Spleen (tissue), 11 donors: ENCODE measurements at regions not wholly inside any gene's neighbourhood (a gene's known extent, or its start where the extent isn't known, plus 50 kb on each side); places are given as distances from the start of the nearest gene placed in this dataset.
"Not testable (repeated sequence)": the region's sequence is repeated elsewhere in the genome, so short reads cannot be mapped to it uniquely, and the experiment has no call there.

Experiments used
- DNase-seq: peaks from one replicate; pipeline ENCODE4 v3.0.0-alpha.2; 2020
- H3K27ac ChIP-seq, 8 donors: fragments of 200-600 bp; sonication (generic) in 7 of 8; 1 replicate in 4 of 8; 2 replicates in 4 of 8; pipeline versions ENCODE4 v1.5.0 to v1.8.0; 2016 to 2021; ENCODE audit warnings: inconsistent platforms in 4 of 8, mild to moderate bottlenecking in 4 of 8, moderate library complexity in 1 of 8
- H3K27me3 ChIP-seq, 7 donors: fragments of 200-600 bp; sonication (generic) in 6 of 7; replicated peaks in 1 of 7; 1 replicate in 4 of 7; 2 replicates in 3 of 7; pipeline versions ENCODE4 v1.5.0 to v1.8.0; 2016 to 2021; ENCODE audit warnings: inconsistent platforms in 3 of 7, mild to moderate bottlenecking in 1 of 7
- H3K36me3 ChIP-seq, 6 donors: fragments of 200-600 bp; sonication (generic) in 5 of 6; 1 replicate in 4 of 6; 2 replicates in 2 of 6; pipeline versions ENCODE4 v1.5.0 to v1.8.0; 2016 to 2021; ENCODE audit warnings: inconsistent platforms in 2 of 6
- H3K4me1 ChIP-seq, 6 donors: fragments of 200-600 bp; sonication (generic) in 5 of 6; 1 replicate in 3 of 6; 2 replicates in 3 of 6; pipeline versions ENCODE4 v1.5.0 to v1.8.0; 2016 to 2021; ENCODE audit warnings: inconsistent platforms in 3 of 6
- H3K4me3 ChIP-seq, 8 donors: fragments of 200-600 bp; sonication (generic) in 7 of 8; 1 replicate in 4 of 8; 2 replicates in 4 of 8; pipeline versions ENCODE4 v1.5.0 to v1.8.0; 2016 to 2021; ENCODE audit warnings: inconsistent platforms in 4 of 8, mild to moderate bottlenecking in 4 of 8, moderate library complexity in 2 of 8
- H3K9me3 ChIP-seq, 8 donors: fragments of 200-600 bp; sonication (generic) in 7 of 8; 1 replicate in 4 of 8; 2 replicates in 4 of 8; pipeline versions ENCODE4 v1.5.0 to v1.8.0; 2016 to 2021; ENCODE audit warnings: inconsistent platforms in 4 of 8
- CTCF ChIP-seq, 11 experiments: fragments of 200-600 bp in 7 of 11; fragments of 450-650 bp in 4 of 11; sonication (generic) in 4 of 11; IDR thresholded peaks in 8 of 11; conservative IDR thresholded peaks in 3 of 11; 1 replicate in 7 of 11; 2 replicates in 4 of 11; pipeline versions ENCODE4 v1.4.0 to v1.8.0; 2016 to 2021; ENCODE audit warnings: antibody characterized with exemption in 11 of 11, inconsistent platforms in 4 of 11, mild to moderate bottlenecking in 1 of 11
- POLR2A ChIP-seq, 3 donors: fragments of 450-650 bp; IDR thresholded peaks; one replicate each; pipeline ENCODE4 v1.5.1; 2017; ENCODE audit warnings: antibody characterized with exemption in 3 of 3, mild to moderate bottlenecking in 1 of 3
- POLR2AphosphoS5 ChIP-seq, 3 donors: sonication (generic); formaldehyde crosslinking; IDR thresholded peaks; one replicate each; pipeline ENCODE4 v1.5.1; 2017; ENCODE audit warnings: antibody characterized with exemption in 3 of 3
- WGBS, 5 donors: extraction: QIAGEN DNeasy Blood & Tissue Kit in 3 of 5; methylation state at CpG; one replicate each; pipeline versions ENCODE4 v1.1.5 to v1.1.7; 2013 to 2018; 5-methylcytosine and 5-hydroxymethylcytosine counted together
- intact Hi-C: fragments of 100-400 bp; cut with DNase I; formaldehyde crosslinking; loops from one replicate; pipeline ENCODE4 v1.15.0; 2023; ENCODE audit warnings: low total_unique reads
- donor health status: healthy with polysubstance abuse.
- donor health status: DM: no; HTN: no; CAD: no; lungs with moderate emphysema.
- donor health status: DM: no; HTN: no; CAD: no.
- donor health status: Bipolar disorder and iron deficiency.
- donor health status: healthy.
- donor health status: DM: no; HTN: no; CAD: no.
- donor health status: DM: yes; HTN: yes; CAD: no.

DNA sequence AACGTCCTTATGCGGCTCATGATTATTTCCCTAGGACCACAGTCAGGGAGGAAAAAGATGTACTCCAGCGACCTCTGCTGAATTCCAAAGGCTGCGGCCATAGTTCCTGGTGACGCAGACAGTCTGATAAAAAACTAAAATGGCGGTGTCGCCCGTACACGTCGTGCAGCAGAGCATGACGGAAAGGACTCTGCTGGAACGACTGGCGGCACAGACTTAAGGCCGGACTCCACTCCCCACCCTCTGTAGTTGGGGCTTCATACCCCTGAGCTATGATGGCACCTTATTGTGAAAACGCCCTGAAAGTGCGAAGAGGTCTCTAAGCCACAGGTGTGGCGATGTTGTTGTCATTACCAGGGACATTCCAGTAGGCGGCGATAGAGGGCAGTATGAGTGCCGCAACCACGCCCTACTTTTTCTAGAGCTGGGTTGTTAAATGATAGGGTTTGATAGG is 90.0 kb upstream of the EDA2R start:
- Histone ChIP-seq H3K9me3 (peaks cover 0 to 12% (median 0%) of the 10 kb centered on the region in 8 donors), H3K4me1 (peaks cover 0 to 4% (median 0%) of the 10 kb centered on the region in 6 donors), H3K36me3 (no peaks in the 10 kb centered on the region), H3K27me3 (no peaks in the 10 kb centered on the region), H3K27ac (peak overlapping the region in 2 of 8 donors; percentile 16 to 56), H3K4me3 (peak overlapping the region in 6 of 8 donors; percentile 13 to 62 (median 30))
- intact Hi-C loops: no loop called here
- peak; percentile 62 for DNase-seq
- TF ChIP-seq POLR2A (IDR thresholded peaks at IDR 0.05) (no peak), POLR2AphosphoS5 (IDR thresholded peaks at IDR 0.05) (no peak), CTCF (IDR thresholded peaks at IDR 0.05 in 8 of 11, conservative IDR thresholded peaks at IDR 0.05 in 3 of 11) (peak in 9 of 11 experiments; percentile 19 to 63 (median 51))
- 0 to 32% (median 3%) methylated on average over 12 to 21 of the region's 21 CpGs for WGBS, 5 donors

DNA sequence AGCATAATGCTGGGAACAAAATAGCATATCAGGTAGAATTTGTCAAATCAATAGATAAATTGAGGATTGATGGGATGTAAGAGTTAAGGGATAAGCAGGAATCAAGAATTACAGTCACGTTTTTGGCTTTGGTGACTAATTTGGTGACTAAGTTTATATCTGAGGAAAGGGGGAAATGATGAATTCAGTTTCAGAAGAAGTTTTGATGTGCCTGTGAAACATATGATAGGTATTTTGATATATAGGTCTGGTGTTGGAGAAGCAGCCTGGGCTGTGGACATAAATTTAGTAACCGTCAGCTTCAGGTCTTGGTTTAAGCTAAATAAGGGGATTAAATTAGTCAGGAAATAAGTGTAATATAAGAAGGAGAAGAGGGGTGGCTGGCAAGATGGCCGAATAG is 79.0 kb upstream of the EDA2R start:
- WGBS, 5 donors: 54 to 86% (median 71%) methylated on average over 3 of the region's 3 CpGs

GRCh38 chrX:66698273-66699204 is 59.7 kb upstream of the EDA2R start:
- TF ChIP-seq CTCF (IDR thresholded peaks at IDR 0.05 in 8 of 11, conservative IDR thresholded peaks at IDR 0.05 in 3 of 11): no peak
- no peak for TF ChIP-seq POLR2A (IDR thresholded peaks at IDR 0.05)
- no peak for TF ChIP-seq POLR2AphosphoS5 (IDR thresholded peaks at IDR 0.05)
- intact Hi-C loops: no loop called here
- no peak for DNase-seq
- no peaks in the 10 kb centered on the region for H3K4me1 ChIP-seq
- no peak overlapping the region for H3K27ac ChIP-seq
- WGBS, 5 donors: 22 to 59% (median 50%) methylated on average over 1 of the region's 1 CpG
- no peaks in the 10 kb centered on the region for H3K36me3 ChIP-seq
- peaks cover 0 to 8% (median 0%) of the 10 kb centered on the region in 8 donors for H3K9me3 ChIP-seq
- no peaks in the 10 kb centered on the region for H3K27me3 ChIP-seq
- H3K4me3 ChIP-seq: no peak overlapping the region

More for the DNA sequence above, 79.0 kb upstream of the EDA2R start:
- H3K9me3 ChIP-seq: no peaks in the 10 kb centered on the region
- no peaks in the 10 kb centered on the region for H3K4me1 ChIP-seq
- no peaks in the 10 kb centered on the region for H3K36me3 ChIP-seq
- no peak overlapping the region for H3K27ac ChIP-seq
- no peak for DNase-seq
- no peak overlapping the region for H3K4me3 ChIP-seq
- H3K27me3 ChIP-seq: peaks cover 0 to 21% (median 3%) of the 10 kb centered on the region in 7 donors
- intact Hi-C loops: no loop called here
- no peak for TF ChIP-seq POLR2AphosphoS5 (IDR thresholded peaks at IDR 0.05)
- no peak for TF ChIP-seq CTCF (IDR thresholded peaks at IDR 0.05 in 8 of 11, conservative IDR thresholded peaks at IDR 0.05 in 3 of 11)
- no peak for TF ChIP-seq POLR2A (IDR thresholded peaks at IDR 0.05)

GRCh38 chrX:66692512-66692911 is 53.6 kb upstream of the EDA2R start:
- H3K27me3 ChIP-seq, H3K36me3 ChIP-seq, H3K4me3 ChIP-seq, H3K27ac ChIP-seq, H3K4me1 ChIP-seq, intact Hi-C loops: not testable (repeated sequence)
- H3K9me3 ChIP-seq: peaks cover 0 to 22% (median 2%) of the 10 kb centered on the region in 8 donors
- peak; percentile 41 for DNase-seq
- WGBS, 5 donors: 82 to 98% (median 85%) methylated on average over 6 to 8 of the region's 8 CpGs
